Caco-2 (cell line): ENCODE measurements at regions not wholly inside any gene's neighbourhood (a gene's known extent, or its start where the extent isn't known, plus 50 kb on each side); places are given as distances from the start of the nearest gene placed in this dataset.

Experiments
- BruUV-seq: library from RNA; stranded (reverse); fragments of 400-500 nt; replicated peaks from 2 replicates; lab custom pipeline; 2021; lab: Mats Ljungman, UMichigan
- CTCF ChIA-PET: fragments of 300-600 bp; sonication (Branson Sonifier 250); formaldehyde crosslinking; loops from one replicate; lab custom pipeline; 2022; ENCODE audit warnings: antibody characterized with exemption; lab: Charles Lee
- POLR2A ChIA-PET: fragments of 300-600 bp; sonication (Branson Sonifier 250); formaldehyde crosslinking; loops from one replicate; lab custom pipeline; 2022; ENCODE audit warnings: antibody characterized with exemption; lab: Charles Lee
- DNase-seq, 2 experiments: peaks; one replicate each; pipeline versions ENCODE4 v3.0.0 to v3.0.0-alpha.2; 2020 to 2022
- H3K27me3 ChIP-seq: replicated peaks from 2 replicates; pipeline ENCODE4 v1.6.0; 2011; ENCODE audit warnings: low read length; ENCODE audit not compliant: control insufficient read depth, insufficient read depth
- H3K36me3 ChIP-seq: 2 replicates; pipeline ENCODE4 v1.5.1; 2011; ENCODE audit warnings: low read length; ENCODE audit not compliant: control insufficient read depth, insufficient read depth
- H3K4me1 ChIP-seq: fragments of 250-450 bp; sonication (Bioruptor Pico); 2 replicates; pipeline ENCODE4 v1.5.1; 2020; ENCODE audit warnings: mild to moderate bottlenecking
- H3K4me3 ChIP-seq: 2 replicates; pipeline ENCODE4 v1.5.1; 2011; ENCODE audit warnings: low read depth, mild to moderate bottlenecking, control low read depth, low read length
- H3K9me3 ChIP-seq: fragments of 250-450 bp; sonication (Bioruptor Pico); 2 replicates; pipeline ENCODE4 v1.5.1; 2020; ENCODE audit warnings: mild to moderate bottlenecking, moderate library complexity
- H3K27ac Mint-ChIP-seq: one replicate; pipeline ENCODE4 v1.8.0; 2022; ENCODE audit warnings: mixed read lengths; ENCODE audit not compliant: unreplicated experiment
- H3K27me3 Mint-ChIP-seq: one replicate; pipeline ENCODE4 v1.8.0; 2022; ENCODE audit warnings: mixed read lengths; ENCODE audit not compliant: insufficient read depth, unreplicated experiment
- H3K36me3 Mint-ChIP-seq: one replicate; pipeline ENCODE4 v1.8.0; 2022; ENCODE audit warnings: mild to moderate bottlenecking, mixed read lengths; ENCODE audit not compliant: insufficient read depth, unreplicated experiment
- H3K4me1 Mint-ChIP-seq: one replicate; pipeline ENCODE4 v1.8.0; 2022; ENCODE audit warnings: low read depth, mixed read lengths; ENCODE audit not compliant: unreplicated experiment
- H3K4me3 Mint-ChIP-seq: one replicate; pipeline ENCODE4 v1.8.0; 2022; ENCODE audit warnings: mild to moderate bottlenecking, moderate library complexity, mixed read lengths; ENCODE audit not compliant: unreplicated experiment
- H3K9me3 Mint-ChIP-seq: one replicate; pipeline ENCODE4 v1.8.0; 2022; ENCODE audit warnings: mixed read lengths; ENCODE audit not compliant: unreplicated experiment
- CTCF ChIP-seq, 2 experiments: fragments of 200-600 bp in 1 of 2; IDR thresholded peaks; 1 replicate in 1 of 2; 2 replicates in 1 of 2; pipeline versions ENCODE4 v1.5.1 to v1.8.0; 2011 to 2022; ENCODE audit warnings: antibody characterized with exemption in 1 of 2, control low read depth in 1 of 2, inconsistent platforms in 1 of 2, low read depth in 1 of 2, low read length in 1 of 2, mild to moderate bottlenecking in 1 of 2, moderate library complexity in 1 of 2; ENCODE audit not compliant: insufficient read depth in 1 of 2, severe bottlenecking in 1 of 2, unreplicated experiment in 1 of 2
- intact Hi-C: fragments of 100-400 bp; cut with micrococcal nuclease; formaldehyde crosslinking; loops from one replicate; pipeline ENCODE4 v1.10.0; 2022; ENCODE audit not compliant: unreplicated experiment

GRCh38 chr21:18772404-18772803 is 368.8 kb upstream of the TMPRSS15 start:
- H3K4me3 Mint-ChIP-seq: no peak overlapping the region
- no TSS peak for BruUV-seq

GRCh38 chr21:18772897-18773296 is 369.3 kb upstream of the TMPRSS15 start:
- H3K27me3 ChIP-seq: no peaks in the 10 kb centered on the region
- ChIA-PET POLR2A (no interaction called here), CTCF (no interaction called here)
- H3K4me3 ChIP-seq: no peak overlapping the region
- no peaks in the 10 kb centered on the region for H3K9me3 Mint-ChIP-seq
- no peaks in the 10 kb centered on the region for H3K9me3 ChIP-seq
- no peaks in the 10 kb centered on the region for H3K36me3 Mint-ChIP-seq
- intact Hi-C loops: no loop called here
- no peak for TF ChIP-seq CTCF (IDR thresholded peaks at IDR 0.05; ENCODE audit: insufficient read depth in 1 of 2, low read depth in 1 of 2, low read length in 1 of 2, severe bottlenecking in 1 of 2, unreplicated experiment in 1 of 2)
- no peaks in the 10 kb centered on the region for H3K36me3 ChIP-seq
- H3K4me1 ChIP-seq: peaks cover 8% of the 10 kb centered on the region; the same call in 1 of the 2 replicates
- peaks cover 8% of the 10 kb centered on the region for H3K4me1 Mint-ChIP-seq
- DNase-seq: no peak
- H3K27ac Mint-ChIP-seq: no peak overlapping the region
- H3K4me3 Mint-ChIP-seq: no peak overlapping the region
- no peaks in the 10 kb centered on the region for H3K27me3 Mint-ChIP-seq
- BruUV-seq: no TSS peak

More at GRCh38 chr21:18772404-18772803, 368.8 kb upstream of the TMPRSS15 start:
- Histone ChIP-seq H3K36me3 (no peaks in the 10 kb centered on the region), H3K27me3 (no peaks in the 10 kb centered on the region), H3K9me3 (no peaks in the 10 kb centered on the region), H3K4me1 (peaks cover 8% of the 10 kb centered on the region; the same call in 1 of the 2 replicates), H3K4me3 (no peak overlapping the region)
- no peaks in the 10 kb centered on the region for H3K36me3 Mint-ChIP-seq
- TF ChIP-seq CTCF (IDR thresholded peaks at IDR 0.05; ENCODE audit: insufficient read depth in 1 of 2, low read depth in 1 of 2, low read length in 1 of 2, severe bottlenecking in 1 of 2, unreplicated experiment in 1 of 2): no peak
- H3K27ac Mint-ChIP-seq: no peak overlapping the region
- CTCF ChIA-PET: no interaction called here
- intact Hi-C loops: no loop called here
- H3K27me3 Mint-ChIP-seq: no peaks in the 10 kb centered on the region
- peaks cover 8% of the 10 kb centered on the region for H3K4me1 Mint-ChIP-seq
- DNase-seq: no peak
- H3K9me3 Mint-ChIP-seq: no peaks in the 10 kb centered on the region
- POLR2A ChIA-PET: no interaction called here

- Mint-ChIP-seq H3K27ac (no peak overlapping the region), H3K36me3 (no peaks in the 10 kb centered on the region), H3K27me3 (no peaks in the 10 kb centered on the region), H3K9me3 (peaks cover 16% of the 10 kb centered on the region), H3K4me3 (no peak overlapping the region), H3K4me1 (no peaks in the 10 kb centered on the region)
- ChIA-PET CTCF (no interaction called here), POLR2A (no interaction called here)
- Histone ChIP-seq H3K4me1 (no peaks in the 10 kb centered on the region), H3K4me3 (no peak overlapping the region), H3K27me3 (no peaks in the 10 kb centered on the region), H3K9me3 (no peaks in the 10 kb centered on the region), H3K36me3 (no peaks in the 10 kb centered on the region)
- intact Hi-C loops: no loop called here
- no peak for TF ChIP-seq CTCF (IDR thresholded peaks at IDR 0.05; ENCODE audit: insufficient read depth in 1 of 2, low read depth in 1 of 2, low read length in 1 of 2, severe bottlenecking in 1 of 2, unreplicated experiment in 1 of 2)
- no peak for DNase-seq
- no TSS peak for BruUV-seq
Observed at GRCh38 chr21:18776936-18777335, 373.4 kb upstream of the TMPRSS15 start.
